SU-DHL-6 (cell line): ENCODE measurements at regions not wholly inside any gene's neighbourhood (a gene's known extent, or its start where the extent isn't known, plus 50 kb on each side); places are given as distances from the start of the nearest gene placed in this dataset.

ENCODE experiments used
- H2AFZ ChIP-seq: fragments of 200-600 bp; sonication (generic); 2 replicates; pipeline ENCODE4 v1.6.1; 2014; ENCODE audit warnings: low read depth, mild to moderate bottlenecking, moderate library complexity, mixed read lengths, antibody characterized with exemption, low read length; ENCODE audit not compliant: severe bottlenecking
- H3F3A ChIP-seq: fragments of 200-600 bp; shearing (Covaris generic); 2 replicates; pipeline ENCODE4 v1.6.0; 2016; ENCODE audit warnings: antibody characterized with exemption, mild to moderate bottlenecking; ENCODE audit not compliant: insufficient read depth
- H3K27ac ChIP-seq: fragments of 200-600 bp; sonication (generic); 2 replicates; pipeline ENCODE4 v1.5.1; 2016; ENCODE audit warnings: low read depth, mild to moderate bottlenecking, low read length, moderate library complexity, mixed read lengths
- H3K27me3 ChIP-seq: fragments of 200-600 bp; sonication (generic), shearing (Covaris generic); 2 replicates; pipeline ENCODE4 v1.6.0; 2014; ENCODE audit warnings: mild to moderate bottlenecking, low read length
- H3K36me3 ChIP-seq: fragments of 200-600 bp; sonication (generic); 2 replicates; pipeline ENCODE4 v1.6.1; 2014; ENCODE audit warnings: mild to moderate bottlenecking, low read length, mixed read lengths
- H3K4me2 ChIP-seq: fragments of 300-600, 200-600 bp; shearing (Covaris generic), sonication (generic); 2 replicates; pipeline ENCODE4 v1.6.0; 2014; ENCODE audit warnings: low read length, low read depth, mild to moderate bottlenecking; ENCODE audit not compliant: poor library complexity, severe bottlenecking
- H3K4me3 ChIP-seq: fragments of 200-600 bp; sonication (generic); 2 replicates; pipeline ENCODE4 v1.5.1; 2014; ENCODE audit warnings: antibody characterized with exemption, low read length, mild to moderate bottlenecking, mixed read lengths; ENCODE audit not compliant: insufficient read depth, poor library complexity, severe bottlenecking
- H3K79me2 ChIP-seq: fragments of 200-600 bp; sonication (generic); 2 replicates; pipeline ENCODE4 v1.6.1; 2014; ENCODE audit warnings: mild to moderate bottlenecking, low read length, moderate library complexity; ENCODE audit not compliant: insufficient read depth
- H3K9ac ChIP-seq: fragments of 200-600 bp; sonication (generic); 2 replicates; pipeline ENCODE4 v1.7.0; 2014; ENCODE audit warnings: mild to moderate bottlenecking, low read length
- H3K9me2 ChIP-seq: fragments of 200-600 bp; sonication (generic); replicated peaks from 2 replicates; pipeline ENCODE4 v1.6.1; 2014; ENCODE audit warnings: low read length; ENCODE audit not compliant: insufficient read depth
- H3K9me3 ChIP-seq: fragments of 200-600 bp; sonication (generic); 2 replicates; pipeline ENCODE4 v1.6.1; 2014; ENCODE audit warnings: low read length, mixed read lengths; ENCODE audit not compliant: insufficient read depth
- H4K20me1 ChIP-seq: fragments of 200-600 bp; sonication (generic); 2 replicates; pipeline ENCODE4 v1.6.1; 2014; ENCODE audit warnings: low read depth, mild to moderate bottlenecking, antibody characterized with exemption, low read length, moderate library complexity, mixed read lengths
- CTCF ChIP-seq: fragments of 200-600 bp; sonication (generic); IDR thresholded peaks from one replicate; pipeline ENCODE4 v1.5.1; 2017; ENCODE audit warnings: antibody characterized with exemption, mild to moderate bottlenecking, low read length, moderate library complexity; ENCODE audit not compliant: insufficient read depth, poor library complexity, severe bottlenecking
- EZH2phosphoT487 ChIP-seq: fragments of 200-600 bp; sonication (generic), shearing (Covaris generic); conservative IDR thresholded peaks from 2 replicates; pipeline ENCODE4 v1.6.1; 2018; ENCODE audit warnings: mild to moderate bottlenecking, antibody characterized with exemption, low read length, moderate library complexity, mixed read lengths

DNA sequence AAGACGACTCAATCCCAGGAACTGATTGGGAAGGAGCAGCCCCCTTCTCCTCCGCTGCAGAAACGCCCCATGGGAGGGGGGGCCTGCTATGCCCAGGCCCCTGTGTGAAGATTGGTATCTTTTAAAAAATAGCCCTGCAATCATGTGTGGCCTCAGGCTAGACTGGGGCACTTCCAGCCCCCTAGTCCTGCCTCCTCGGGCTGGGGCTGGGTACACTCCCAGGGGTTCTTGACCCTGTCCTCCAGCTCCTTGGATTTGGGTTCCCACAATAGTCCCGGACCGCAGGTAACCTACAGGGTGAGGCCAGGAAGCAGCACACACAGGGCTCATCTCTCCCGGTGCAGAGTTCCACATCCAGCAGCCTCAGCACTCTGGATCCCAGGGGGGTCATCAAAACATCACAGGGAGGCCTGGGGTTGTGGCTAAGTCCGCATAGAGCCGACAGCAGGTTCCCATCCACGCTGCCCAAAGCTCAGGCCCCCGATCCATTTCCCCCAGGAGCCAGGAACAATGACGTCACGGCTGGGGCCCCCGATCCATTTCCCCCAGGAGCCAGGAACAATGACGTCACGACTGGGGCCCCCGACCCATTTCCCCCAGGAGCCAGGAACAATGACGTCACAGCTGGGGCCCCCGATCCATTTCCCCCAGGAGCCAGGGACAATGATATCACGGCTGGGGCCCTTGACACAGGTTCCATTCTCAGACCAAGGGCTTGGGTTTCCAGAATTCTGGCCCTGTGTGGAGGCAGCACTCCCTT lies 202.4 kb downstream of the IRF8 start:
- Histone ChIP-seq H2AFZ (no peak overlapping the region), H3K79me2 (no peaks in the 10 kb centered on the region), H3F3A (no peaks in the 10 kb centered on the region), H3K27me3 (no peaks in the 10 kb centered on the region), H3K4me2 (no peak overlapping the region), H3K9me3 (no peaks in the 10 kb centered on the region), H3K27ac (no peak overlapping the region), H3K36me3 (no peaks in the 10 kb centered on the region), H3K9ac (no peak overlapping the region), H3K4me3 (no peak overlapping the region), H4K20me1 (no peaks in the 10 kb centered on the region), H3K9me2 (no peaks in the 10 kb centered on the region)
- TF ChIP-seq CTCF, result no peak

GRCh38 chr16:86101897-86102157 lies 202.9 kb downstream of the IRF8 start:
- no peak overlapping the region for H3K4me3 ChIP-seq
- H3K4me2 ChIP-seq, result no peak overlapping the region
- no peaks in the 10 kb centered on the region for H3K9me2 ChIP-seq
- H3K9ac ChIP-seq, result no peak overlapping the region
- no peak for TF ChIP-seq EZH2phosphoT487
- TF ChIP-seq CTCF, result no peak
- no peak overlapping the region for H2AFZ ChIP-seq
- no peaks in the 10 kb centered on the region for H3F3A ChIP-seq
- no peaks in the 10 kb centered on the region for H3K79me2 ChIP-seq
- H3K27ac ChIP-seq, result no peak overlapping the region
- no peaks in the 10 kb centered on the region for H4K20me1 ChIP-seq
- no peaks in the 10 kb centered on the region for H3K27me3 ChIP-seq
- no peaks in the 10 kb centered on the region for H3K36me3 ChIP-seq
- no peaks in the 10 kb centered on the region for H3K9me3 ChIP-seq

DNA sequence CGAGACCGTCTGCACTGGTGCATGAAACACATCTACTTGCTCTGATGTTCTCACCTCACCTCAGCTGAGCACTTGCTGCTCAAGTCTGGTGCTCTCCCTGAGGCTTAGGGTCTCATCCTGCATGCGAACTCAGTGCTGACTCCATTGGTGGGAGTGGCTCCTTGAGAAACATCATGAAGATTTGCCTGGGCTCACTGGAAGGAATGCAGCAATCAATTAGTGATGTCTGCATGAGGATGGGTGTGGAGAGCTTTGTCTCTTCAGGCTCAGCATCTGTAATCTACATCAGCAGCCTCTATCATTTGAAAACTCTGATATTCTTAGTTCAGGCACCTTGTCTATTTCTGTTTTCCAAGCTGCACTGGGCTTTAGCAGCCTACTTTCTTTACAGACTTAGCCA lies 204.4 kb downstream of the IRF8 start:
- peaks cover 5% of the 10 kb centered on the region; the same call in 1 of the 2 replicates for H3F3A ChIP-seq
- H3K27me3 ChIP-seq, result no peaks in the 10 kb centered on the region
- no peak overlapping the region for H2AFZ ChIP-seq
- H4K20me1 ChIP-seq, result no peaks in the 10 kb centered on the region
- H3K4me3 ChIP-seq, result no peak overlapping the region
- no peaks in the 10 kb centered on the region for H3K79me2 ChIP-seq
- H3K9me2 ChIP-seq, result no peaks in the 10 kb centered on the region
- H3K36me3 ChIP-seq, result no peaks in the 10 kb centered on the region
- TF ChIP-seq EZH2phosphoT487 (no peak), CTCF (no peak)
- no peak overlapping the region for H3K4me2 ChIP-seq
- H3K9me3 ChIP-seq, result peaks cover 5% of the 10 kb centered on the region; the same call in 1 of the 2 replicates
- H3K27ac ChIP-seq, result no peak overlapping the region
- no peak overlapping the region for H3K9ac ChIP-seq
